ENCODE measurements at regions not wholly inside any gene's neighbourhood (a gene's known extent, or its start where the extent isn't known, plus 50 kb on each side); places are given as distances from the start of the nearest gene placed in this dataset.

DNA sequence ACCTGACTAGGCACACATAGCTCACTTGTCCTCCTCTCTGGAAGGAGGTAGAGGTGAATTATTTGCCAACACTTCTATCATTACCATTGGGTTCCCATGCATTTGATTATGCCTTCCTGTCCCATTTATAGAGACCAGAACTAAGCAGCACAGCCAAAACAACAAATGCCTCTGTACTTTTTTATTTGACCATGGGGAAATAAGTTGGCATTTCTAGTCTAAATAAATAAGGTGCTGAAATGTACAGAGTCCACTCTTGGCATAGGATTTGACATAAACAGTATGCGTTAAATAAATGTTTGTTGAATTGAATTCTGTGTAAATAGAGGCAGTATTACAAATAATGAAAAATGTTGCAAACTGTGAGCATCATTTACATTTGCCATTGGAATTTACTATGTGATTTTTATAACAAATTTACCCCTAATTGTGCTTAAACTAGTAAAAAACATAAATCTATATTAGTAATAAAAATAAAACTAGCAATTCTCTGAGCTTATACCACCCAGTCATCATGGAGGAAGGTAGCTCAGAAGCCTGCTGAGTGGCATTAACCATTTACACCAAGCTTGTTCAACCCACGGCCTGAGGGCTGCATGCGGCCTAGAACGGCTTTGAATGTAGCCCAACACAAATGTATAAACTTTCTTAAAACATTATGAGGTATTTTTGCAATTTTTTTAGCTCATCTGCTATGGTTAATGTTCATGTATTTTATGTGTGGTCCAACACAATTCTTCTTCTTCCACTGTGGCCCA, 367.8 kb downstream of the FIGN start:
- peaks cover 0 to 1% (median 0%) of the 10 kb centered on the region in 3 donors for H3K9me3 ChIP-seq (ENCODE audit: control extremely low read depth in 1 of 3, control insufficient read depth in 2 of 3, insufficient read depth in 1 of 3, low read length in 2 of 3)
- Mint-ChIP-seq H3K27me3 (no peaks in the 10 kb centered on the region), H3K9me3 (ENCODE audit: insufficient read depth) (peaks cover 2% of the 10 kb centered on the region), H3K4me3 (no peak overlapping the region), H3K4me1 (no peaks in the 10 kb centered on the region), H3K27ac (no peak overlapping the region)
- H3K36me3 ChIP-seq (replicated peaks in 1 of 2; ENCODE audit: control extremely low read depth in 1 of 2, control insufficient read depth in 1 of 2, extremely low read depth in 1 of 2, insufficient read depth in 2 of 2, low read length in 1 of 2): no peaks in the 10 kb centered on the region
- no peak overlapping the region for H3K4me3 ChIP-seq (ENCODE audit: control extremely low read depth in 1 of 5, extremely low read depth in 1 of 5, insufficient read depth in 1 of 5, low read depth in 2 of 5, low read length in 4 of 5)
- H3K4me1 ChIP-seq (ENCODE audit: control insufficient read depth in 2 of 2, insufficient read depth in 2 of 2, low read length in 2 of 2): no peaks in the 10 kb centered on the region
- H2AFZ ChIP-seq (ENCODE audit: insufficient read depth, low read depth, low read length, poor library complexity, severe bottlenecking): no peak overlapping the region
- no peak overlapping the region for H3K27ac ChIP-seq (ENCODE audit: low read length in 2 of 2)
- CTCF ChIA-PET: interaction anchor here (1.3 kb wide), 1 partner anchor 22 kb away, joined by 3 read pairs; no protein-coding TSS in a partner anchor
- ATAC-seq (ENCODE audit: low read depth) (no peak), DNase-seq (no peak)
- H4K20me1 ChIP-seq (ENCODE audit: control insufficient read depth, insufficient read depth, low read length, poor library complexity, severe bottlenecking): no peaks in the 10 kb centered on the region
- H3K4me2 ChIP-seq (replicated peaks; ENCODE audit: low read depth, low read length, poor library complexity, severe bottlenecking): no peak overlapping the region
- POLR2A ChIA-PET: no interaction called here
- intact Hi-C loops (cut with micrococcal nuclease): no loop called here
- H3K9ac ChIP-seq (ENCODE audit: low read length): no peak overlapping the region
- WGBS (ENCODE audit: insufficient coverage): no CpG with 5 or more reads among the region's 4 CpGs
- no peak for TF ChIP-seq EZH2 (IDR thresholded peaks at IDR 0.05; ENCODE audit: borderline replicate concordance, insufficient read depth, low read depth, low read length, poor library complexity, severe bottlenecking)
- TF ChIP-seq, protein P1, sequence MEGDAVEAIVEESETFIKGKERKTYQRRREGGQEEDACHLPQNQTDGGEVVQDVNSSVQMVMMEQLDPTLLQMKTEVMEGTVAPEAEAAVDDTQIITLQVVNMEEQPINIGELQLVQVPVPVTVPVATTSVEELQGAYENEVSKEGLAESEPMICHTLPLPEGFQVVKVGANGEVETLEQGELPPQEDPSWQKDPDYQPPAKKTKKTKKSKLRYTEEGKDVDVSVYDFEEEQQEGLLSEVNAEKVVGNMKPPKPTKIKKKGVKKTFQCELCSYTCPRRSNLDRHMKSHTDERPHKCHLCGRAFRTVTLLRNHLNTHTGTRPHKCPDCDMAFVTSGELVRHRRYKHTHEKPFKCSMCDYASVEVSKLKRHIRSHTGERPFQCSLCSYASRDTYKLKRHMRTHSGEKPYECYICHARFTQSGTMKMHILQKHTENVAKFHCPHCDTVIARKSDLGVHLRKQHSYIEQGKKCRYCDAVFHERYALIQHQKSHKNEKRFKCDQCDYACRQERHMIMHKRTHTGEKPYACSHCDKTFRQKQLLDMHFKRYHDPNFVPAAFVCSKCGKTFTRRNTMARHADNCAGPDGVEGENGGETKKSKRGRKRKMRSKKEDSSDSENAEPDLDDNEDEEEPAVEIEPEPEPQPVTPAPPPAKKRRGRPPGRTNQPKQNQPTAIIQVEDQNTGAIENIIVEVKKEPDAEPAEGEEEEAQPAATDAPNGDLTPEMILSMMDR (IDR thresholded peaks at IDR 0.05): no peak
- H3K27me3 ChIP-seq (replicated peaks in 1 of 4; ENCODE audit: control extremely low read depth in 1 of 4, control insufficient read depth in 3 of 4, insufficient read depth in 4 of 4, low read length in 3 of 4): no peaks in the 10 kb centered on the region
- H3K79me2 ChIP-seq (ENCODE audit: control insufficient read depth, insufficient read depth, low read length): no peaks in the 10 kb centered on the region

DNA sequence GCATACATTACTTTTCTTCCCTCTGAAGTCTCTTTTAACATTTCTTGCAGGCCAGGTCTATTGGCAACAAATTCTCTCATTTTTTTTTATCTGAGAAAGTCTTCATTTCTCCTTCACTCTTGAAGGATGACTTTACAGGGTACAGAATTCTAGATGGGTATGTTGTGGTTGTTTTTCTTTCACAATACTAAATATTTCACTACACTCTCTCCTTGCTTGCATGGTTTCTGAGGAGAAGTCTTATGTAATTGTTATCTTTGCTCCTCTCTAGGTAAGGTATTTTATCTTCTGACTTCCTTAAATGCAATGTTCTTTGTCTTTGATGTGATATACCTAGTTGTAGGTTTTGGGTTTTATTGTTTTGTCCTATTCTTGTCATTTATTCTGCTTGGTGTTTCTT, 371.1 kb downstream of the FIGN start:
- intact Hi-C loops (cut with micrococcal nuclease): no loop called here
- CTCF ChIA-PET: no interaction called here
- ATAC-seq (ENCODE audit: low read depth): no peak

More for the DNA sequence above, 371.1 kb downstream of the FIGN start:
- Histone ChIP-seq H2AFZ (ENCODE audit: insufficient read depth, low read depth, low read length, poor library complexity, severe bottlenecking) (no peak overlapping the region), H3K4me1 (ENCODE audit: control insufficient read depth in 2 of 2, insufficient read depth in 2 of 2, low read length in 2 of 2) (no peaks in the 10 kb centered on the region), H3K9ac (ENCODE audit: low read length) (no peak overlapping the region), H3K4me2 (replicated peaks; ENCODE audit: low read depth, low read length, poor library complexity, severe bottlenecking) (no peak overlapping the region), H3K4me3 (ENCODE audit: control extremely low read depth in 1 of 5, extremely low read depth in 1 of 5, insufficient read depth in 1 of 5, low read depth in 2 of 5, low read length in 4 of 5) (no peak overlapping the region), H3K27ac (ENCODE audit: low read length in 2 of 2) (no peak overlapping the region), H3K27me3 (replicated peaks in 1 of 4; ENCODE audit: control extremely low read depth in 1 of 4, control insufficient read depth in 3 of 4, insufficient read depth in 4 of 4, low read length in 3 of 4) (no peaks in the 10 kb centered on the region), H3K9me3 (ENCODE audit: control extremely low read depth in 1 of 3, control insufficient read depth in 2 of 3, insufficient read depth in 1 of 3, low read length in 2 of 3) (peaks cover 0 to 1% (median 0%) of the 10 kb centered on the region in 3 donors), H3K79me2 (ENCODE audit: control insufficient read depth, insufficient read depth, low read length) (no peaks in the 10 kb centered on the region), H4K20me1 (ENCODE audit: control insufficient read depth, insufficient read depth, low read length, poor library complexity, severe bottlenecking) (no peaks in the 10 kb centered on the region), H3K36me3 (replicated peaks in 1 of 2; ENCODE audit: control extremely low read depth in 1 of 2, control insufficient read depth in 1 of 2, extremely low read depth in 1 of 2, insufficient read depth in 2 of 2, low read length in 1 of 2) (no peaks in the 10 kb centered on the region)
- DNase-seq: no peak
- TF ChIP-seq, protein P1 (IDR thresholded peaks at IDR 0.05): no peak
- TF ChIP-seq EZH2 (IDR thresholded peaks at IDR 0.05; ENCODE audit: borderline replicate concordance, insufficient read depth, low read depth, low read length, poor library complexity, severe bottlenecking): no peak
- POLR2A ChIA-PET: no interaction called here
- Mint-ChIP-seq H3K4me1 (no peaks in the 10 kb centered on the region), H3K4me3 (no peak overlapping the region), H3K27me3 (no peaks in the 10 kb centered on the region), H3K27ac (no peak overlapping the region), H3K9me3 (ENCODE audit: insufficient read depth) (peaks cover 2% of the 10 kb centered on the region)
